SU-DHL-6 (cell line): ENCODE measurements at regions not wholly inside any gene's neighbourhood (a gene's known extent, or its start where the extent isn't known, plus 50 kb on each side); places are given as distances from the start of the nearest gene placed in this dataset.

ENCODE experiments used
- EZH2phosphoT487 ChIP-seq: fragments of 200-600 bp; sonication (generic), shearing (Covaris generic); conservative IDR thresholded peaks from 2 replicates; pipeline ENCODE4 v1.6.1; 2018; ENCODE audit warnings: mild to moderate bottlenecking, antibody characterized with exemption, low read length, moderate library complexity, mixed read lengths
- TF ChIP-seq, protein P1 (sequence below): fragments of 200-600 bp; sonication (generic); IDR thresholded peaks from one replicate; pipeline ENCODE4 v1.5.1; 2017; ENCODE audit warnings: antibody characterized with exemption, mild to moderate bottlenecking, low read length, moderate library complexity; ENCODE audit not compliant: insufficient read depth, poor library complexity, severe bottlenecking

DNA sequence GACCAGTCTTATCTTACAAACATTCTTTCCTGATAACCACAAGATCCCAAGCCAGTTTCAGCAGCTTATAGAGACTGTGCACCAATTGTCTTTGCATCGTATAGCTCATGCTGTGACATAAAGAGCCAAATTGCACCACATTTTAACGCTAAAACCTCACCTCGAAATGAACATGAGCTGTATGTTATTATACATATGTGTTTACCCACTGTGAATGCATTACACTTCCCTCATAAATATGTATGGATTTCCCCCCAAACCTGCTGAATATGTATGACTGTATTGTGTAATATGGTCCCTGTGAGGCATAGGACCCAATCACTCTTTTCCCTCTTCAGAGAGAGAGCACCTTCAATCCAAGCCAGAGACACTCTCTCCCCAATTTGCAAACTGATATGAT lies 692.4 kb downstream of the NLGN4X start:
- TF ChIP-seq, protein P1, sequence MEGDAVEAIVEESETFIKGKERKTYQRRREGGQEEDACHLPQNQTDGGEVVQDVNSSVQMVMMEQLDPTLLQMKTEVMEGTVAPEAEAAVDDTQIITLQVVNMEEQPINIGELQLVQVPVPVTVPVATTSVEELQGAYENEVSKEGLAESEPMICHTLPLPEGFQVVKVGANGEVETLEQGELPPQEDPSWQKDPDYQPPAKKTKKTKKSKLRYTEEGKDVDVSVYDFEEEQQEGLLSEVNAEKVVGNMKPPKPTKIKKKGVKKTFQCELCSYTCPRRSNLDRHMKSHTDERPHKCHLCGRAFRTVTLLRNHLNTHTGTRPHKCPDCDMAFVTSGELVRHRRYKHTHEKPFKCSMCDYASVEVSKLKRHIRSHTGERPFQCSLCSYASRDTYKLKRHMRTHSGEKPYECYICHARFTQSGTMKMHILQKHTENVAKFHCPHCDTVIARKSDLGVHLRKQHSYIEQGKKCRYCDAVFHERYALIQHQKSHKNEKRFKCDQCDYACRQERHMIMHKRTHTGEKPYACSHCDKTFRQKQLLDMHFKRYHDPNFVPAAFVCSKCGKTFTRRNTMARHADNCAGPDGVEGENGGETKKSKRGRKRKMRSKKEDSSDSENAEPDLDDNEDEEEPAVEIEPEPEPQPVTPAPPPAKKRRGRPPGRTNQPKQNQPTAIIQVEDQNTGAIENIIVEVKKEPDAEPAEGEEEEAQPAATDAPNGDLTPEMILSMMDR: no peak
- TF ChIP-seq EZH2phosphoT487: no peak
